ENCODE measurements at regions not wholly inside any gene's neighbourhood (a gene's known extent, or its start where the extent isn't known, plus 50 kb on each side); places are given as distances from the start of the nearest gene placed in this dataset.

DNA sequence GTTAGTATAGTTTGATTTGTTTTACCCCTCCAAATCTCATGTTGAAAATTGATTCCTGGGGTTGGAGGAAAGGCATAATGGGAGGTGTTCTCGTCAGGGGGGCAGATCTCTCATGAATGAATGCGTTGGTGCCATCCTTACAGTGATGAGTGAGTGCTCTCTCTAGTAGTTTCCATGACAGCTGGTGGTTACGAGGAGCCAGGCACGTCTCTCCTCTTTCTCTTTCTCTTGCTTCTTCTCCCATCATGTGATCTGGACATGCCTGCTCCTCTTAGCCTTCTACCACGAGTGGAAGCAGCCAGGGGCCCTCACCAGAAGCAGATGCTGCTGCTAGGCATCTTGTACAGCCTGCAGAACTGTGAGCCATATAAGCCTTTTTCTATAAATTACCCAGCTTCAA, 454.1 kb downstream of the EFNA5 start:
- DNase-seq (ENCODE audit: low read depth) = no peak

DNA sequence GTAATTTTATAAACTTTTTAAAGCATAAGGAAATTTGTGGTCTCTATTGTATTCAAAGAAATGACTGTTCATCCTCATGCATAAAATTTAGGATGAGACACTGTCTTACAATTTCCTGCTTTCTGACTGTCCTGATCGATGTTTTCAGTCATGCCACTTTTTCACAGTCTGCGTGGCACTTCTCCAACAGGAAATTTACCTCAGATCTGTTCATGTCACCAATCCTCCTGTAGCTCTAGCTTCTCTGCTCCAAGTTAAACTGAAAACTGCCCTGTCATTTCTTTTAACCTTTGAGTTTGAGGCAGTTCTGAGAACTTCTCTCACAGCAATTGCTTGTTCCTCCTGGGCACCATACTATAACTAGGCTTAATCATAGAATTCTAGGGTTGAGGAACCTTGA, 455.1 kb downstream of the EFNA5 start:
- no peak for DNase-seq (ENCODE audit: low read depth)

DNA sequence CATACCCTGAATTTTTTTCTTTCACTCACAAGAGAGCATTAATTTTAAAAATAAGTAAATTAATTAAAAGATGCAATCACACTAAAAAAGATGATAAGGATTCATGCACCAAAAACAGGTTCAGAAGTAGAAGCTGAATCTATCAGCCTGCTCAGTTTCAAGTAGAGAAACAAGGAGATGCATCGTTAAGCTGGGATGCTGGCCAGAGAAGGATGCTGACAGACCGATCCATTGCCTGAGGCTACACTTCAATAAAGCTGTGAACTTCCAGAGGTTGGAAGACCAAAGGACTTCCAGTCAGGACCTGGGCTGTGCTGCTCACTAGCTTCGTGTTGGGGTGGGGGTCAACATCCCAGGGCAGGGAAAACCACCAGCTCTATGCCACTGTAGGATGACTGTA, 457.7 kb downstream of the EFNA5 start:
- DNase-seq (ENCODE audit: low read depth) = no peak

DNA sequence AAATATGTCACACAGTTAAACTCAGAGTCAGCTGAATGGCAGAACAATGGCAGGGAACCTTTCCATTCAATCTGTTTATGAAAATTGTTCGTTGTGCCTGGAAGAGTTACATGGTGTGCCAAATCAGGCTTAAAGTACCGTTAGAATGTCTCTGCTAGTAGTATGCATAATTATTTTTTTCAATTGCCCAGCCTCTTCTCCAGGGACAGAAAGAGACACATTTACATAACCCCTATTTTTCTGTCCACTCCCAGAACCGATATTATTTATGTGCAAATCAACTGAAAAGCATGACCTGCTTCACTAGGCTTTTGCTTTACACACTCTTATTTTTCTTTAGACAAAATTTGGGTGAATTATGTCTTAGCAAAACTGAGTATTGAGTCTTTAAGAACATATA, 459.1 kb downstream of the EFNA5 start:
- DNase-seq (ENCODE audit: low read depth) = no peak

DNA sequence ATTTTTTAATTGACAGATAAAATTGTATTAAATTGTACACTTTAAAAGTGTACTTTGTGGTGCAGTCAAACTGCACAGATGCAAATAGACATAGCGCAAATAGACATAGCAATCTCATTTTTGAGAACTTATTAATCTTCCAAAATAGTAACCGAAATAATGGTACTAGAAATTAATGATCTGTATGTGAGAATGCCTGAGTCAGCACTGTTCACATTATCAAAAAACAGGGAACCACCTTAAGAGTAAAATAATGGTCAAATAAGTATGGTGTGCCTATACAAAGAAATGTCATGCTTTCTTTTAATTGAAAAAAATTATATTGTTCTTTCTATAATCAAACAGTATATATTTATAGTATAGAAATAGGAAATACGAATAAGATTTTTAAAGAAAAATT, 461.9 kb downstream of the EFNA5 start:
- DNase-seq (ENCODE audit: low read depth) = no peak

DNA sequence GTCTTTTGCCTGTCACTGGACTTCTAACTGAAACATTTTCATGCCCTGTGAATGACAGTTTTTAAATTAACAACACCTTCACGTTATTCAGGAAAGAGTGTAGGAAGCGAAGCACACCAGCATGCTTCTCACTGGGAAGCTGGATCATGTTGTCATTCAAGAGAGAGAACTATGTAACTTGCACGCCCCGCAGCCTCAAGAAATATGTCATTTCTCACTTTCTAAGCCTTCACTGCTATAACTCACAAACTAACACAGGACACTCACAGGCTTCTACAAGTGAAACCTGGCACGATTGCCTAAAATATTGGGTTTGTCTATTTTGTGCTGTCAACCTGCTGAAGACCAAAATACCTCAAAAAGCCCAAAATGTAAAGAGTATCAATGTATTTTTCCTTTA, 466.3 kb downstream of the EFNA5 start:
- no peak for DNase-seq (ENCODE audit: low read depth)

DNA sequence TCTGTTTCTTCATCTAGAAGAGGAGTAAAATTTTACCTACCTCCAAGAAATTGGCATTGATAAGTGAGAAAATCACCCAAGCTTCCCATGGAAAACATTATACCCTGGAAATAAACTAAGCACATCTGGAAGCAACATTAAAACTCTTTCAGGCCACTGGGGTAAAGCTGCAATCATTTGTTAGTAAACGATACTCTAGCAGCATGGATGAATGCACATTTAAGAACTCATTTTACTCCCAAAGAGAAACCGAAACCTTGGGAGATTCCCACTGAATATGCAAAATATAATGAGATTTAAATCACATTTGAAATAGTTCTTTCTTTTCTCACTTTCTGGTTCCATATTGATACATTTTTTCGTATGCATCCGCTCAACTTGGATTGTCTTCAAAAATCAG, 467.5 kb downstream of the EFNA5 start:
- DNase-seq (ENCODE audit: low read depth) = no peak

DNA sequence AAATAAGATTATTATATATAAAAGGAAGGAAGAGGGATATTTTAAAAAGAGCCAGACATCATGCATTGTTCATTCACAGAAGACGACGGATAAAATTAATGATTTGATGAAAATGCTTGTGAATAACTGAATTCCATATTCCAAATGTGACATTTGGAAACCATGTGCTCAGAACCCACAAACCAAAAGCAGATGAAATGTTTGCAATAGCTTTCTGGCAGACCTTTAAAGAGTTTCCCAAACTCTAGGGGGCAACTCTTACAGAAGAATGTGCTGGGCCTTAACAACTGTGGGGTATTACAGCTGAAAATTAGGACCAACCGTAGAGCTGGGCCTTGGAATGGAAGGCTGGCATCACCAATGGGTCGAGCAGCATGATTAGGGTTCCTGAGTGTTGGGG, 471.0 kb downstream of the EFNA5 start:
- DNase-seq (ENCODE audit: low read depth) = no peak

DNA sequence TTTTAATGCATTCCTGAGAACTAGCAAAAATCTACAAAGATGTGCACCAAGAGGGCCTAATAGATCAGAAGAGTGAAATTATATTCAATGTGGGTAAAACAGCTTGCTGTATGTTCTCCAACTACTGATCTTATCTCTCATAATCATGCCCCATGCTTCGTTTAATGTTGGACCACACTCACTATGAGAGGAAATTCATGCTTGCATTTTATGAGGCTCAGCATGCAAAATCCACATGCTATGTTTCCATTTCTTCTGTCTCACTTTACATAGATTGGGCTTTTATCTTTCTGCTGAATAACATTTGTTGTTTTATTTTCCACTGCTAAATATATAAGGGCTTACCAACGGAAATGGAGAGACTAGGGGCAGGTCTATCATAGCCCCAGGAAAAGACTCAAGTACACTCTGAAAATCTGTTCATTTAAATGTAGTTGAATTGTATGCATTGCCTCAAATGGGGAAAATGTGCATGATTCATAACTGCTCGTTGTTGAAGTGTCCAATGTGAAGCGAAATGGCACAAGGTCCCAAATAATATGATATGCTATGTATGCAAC, 474.2 kb downstream of the EFNA5 start:
- no peak for DNase-seq (ENCODE audit: low read depth)

DNA sequence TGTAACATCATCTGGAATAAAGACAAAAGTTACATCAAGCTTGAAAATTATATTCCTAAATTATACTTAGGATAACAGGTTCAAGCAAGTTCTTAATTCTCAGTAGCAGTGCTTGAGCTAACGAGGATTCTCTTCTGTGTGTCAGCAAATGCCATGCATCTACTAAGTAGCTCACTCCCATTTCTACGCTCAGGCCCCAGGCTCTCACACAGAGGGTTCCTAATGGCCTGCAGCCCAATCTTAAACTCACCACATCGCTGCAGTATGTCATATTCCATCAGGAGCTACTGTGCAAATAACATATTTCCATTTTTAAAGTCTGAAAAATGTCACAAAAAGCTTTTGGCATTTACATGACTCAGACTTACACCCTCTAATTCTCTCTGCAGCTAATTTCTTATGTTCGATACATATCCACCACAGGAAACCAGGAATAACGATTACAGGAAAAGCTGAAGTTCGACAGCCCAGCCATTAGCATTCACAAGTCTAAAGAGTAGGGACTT, 474.8 kb downstream of the EFNA5 start:
- DNase-seq (ENCODE audit: low read depth) = no peak

DNA sequence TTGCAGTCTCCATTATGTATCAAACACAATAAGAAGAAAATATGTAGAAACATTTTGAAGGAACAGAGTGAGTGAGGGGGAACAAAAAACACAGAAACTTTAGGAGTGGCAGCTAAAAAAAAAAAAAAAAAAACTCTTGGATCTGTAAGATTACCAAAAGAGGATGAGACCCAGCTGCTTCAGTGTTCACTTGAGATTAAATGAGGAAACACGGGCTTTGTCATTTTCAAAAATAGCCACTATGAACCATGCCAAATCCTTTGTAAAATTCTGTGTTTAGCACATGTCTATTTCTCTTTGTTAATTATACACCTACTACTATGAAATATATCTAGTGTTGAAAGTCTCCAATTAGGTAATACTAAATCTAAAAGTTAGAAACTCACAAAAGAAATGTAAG, 485.9 kb downstream of the EFNA5 start:
- no peak for DNase-seq (ENCODE audit: low read depth)

DNA sequence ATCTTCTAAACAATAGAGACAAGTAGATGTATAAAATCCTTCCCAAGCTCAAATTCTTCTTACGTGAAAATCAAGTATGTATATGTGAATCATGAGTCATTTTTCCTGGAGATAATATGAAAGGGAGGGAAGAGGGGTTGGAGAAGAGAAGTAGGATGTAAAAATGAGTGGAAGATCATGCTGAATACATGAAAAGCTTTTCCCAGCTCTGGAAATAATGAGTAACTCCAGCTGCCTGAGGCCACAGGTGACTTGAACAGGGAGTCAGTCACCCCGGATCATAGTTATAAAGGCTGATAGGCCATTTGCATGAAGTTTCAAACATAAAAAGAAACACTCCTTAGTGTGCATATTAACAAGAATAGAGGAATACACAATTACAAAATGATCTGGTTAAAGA, 486.7 kb downstream of the EFNA5 start:
- DNase-seq (ENCODE audit: low read depth) = no peak

DNA sequence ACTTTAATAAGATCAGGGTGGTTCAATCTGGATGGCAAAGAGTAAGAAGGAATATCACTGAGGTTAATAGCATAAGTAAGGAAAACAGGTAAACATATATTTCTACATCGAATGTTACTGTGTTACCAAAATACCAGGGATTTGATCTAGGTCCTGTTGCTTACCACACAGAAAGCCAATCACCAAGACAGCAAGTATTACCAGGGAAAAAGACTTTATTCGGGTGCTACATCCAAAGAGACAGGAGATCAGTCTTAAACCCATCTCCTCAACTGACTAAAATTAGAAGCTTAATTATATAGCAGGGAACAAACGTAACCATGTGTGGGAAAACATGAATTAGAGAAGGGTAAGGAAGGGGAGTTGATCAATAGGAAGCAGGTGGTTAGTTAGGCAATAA, 500.1 kb downstream of the EFNA5 start:
- DNase-seq (ENCODE audit: low read depth) = no peak

DNA sequence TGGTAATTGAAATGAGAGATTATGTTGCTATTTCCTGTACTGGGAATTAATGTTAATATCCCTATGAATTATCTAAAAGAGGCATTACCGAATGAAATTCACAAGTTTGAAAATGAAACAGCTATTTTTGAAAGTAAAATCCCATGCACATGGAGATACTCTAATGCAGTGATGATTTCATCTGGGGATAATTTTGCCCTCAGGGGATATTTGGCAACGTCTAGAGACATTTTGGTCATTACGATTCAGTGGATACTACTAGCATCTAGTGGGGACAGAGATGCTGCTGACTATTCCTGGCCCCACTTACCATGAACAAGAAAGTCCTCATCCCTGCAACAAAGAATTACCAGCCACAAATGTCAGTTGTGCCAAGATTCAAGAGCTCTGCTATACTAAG, 500.9 kb downstream of the EFNA5 start:
- DNase-seq (ENCODE audit: low read depth) = no peak

DNA sequence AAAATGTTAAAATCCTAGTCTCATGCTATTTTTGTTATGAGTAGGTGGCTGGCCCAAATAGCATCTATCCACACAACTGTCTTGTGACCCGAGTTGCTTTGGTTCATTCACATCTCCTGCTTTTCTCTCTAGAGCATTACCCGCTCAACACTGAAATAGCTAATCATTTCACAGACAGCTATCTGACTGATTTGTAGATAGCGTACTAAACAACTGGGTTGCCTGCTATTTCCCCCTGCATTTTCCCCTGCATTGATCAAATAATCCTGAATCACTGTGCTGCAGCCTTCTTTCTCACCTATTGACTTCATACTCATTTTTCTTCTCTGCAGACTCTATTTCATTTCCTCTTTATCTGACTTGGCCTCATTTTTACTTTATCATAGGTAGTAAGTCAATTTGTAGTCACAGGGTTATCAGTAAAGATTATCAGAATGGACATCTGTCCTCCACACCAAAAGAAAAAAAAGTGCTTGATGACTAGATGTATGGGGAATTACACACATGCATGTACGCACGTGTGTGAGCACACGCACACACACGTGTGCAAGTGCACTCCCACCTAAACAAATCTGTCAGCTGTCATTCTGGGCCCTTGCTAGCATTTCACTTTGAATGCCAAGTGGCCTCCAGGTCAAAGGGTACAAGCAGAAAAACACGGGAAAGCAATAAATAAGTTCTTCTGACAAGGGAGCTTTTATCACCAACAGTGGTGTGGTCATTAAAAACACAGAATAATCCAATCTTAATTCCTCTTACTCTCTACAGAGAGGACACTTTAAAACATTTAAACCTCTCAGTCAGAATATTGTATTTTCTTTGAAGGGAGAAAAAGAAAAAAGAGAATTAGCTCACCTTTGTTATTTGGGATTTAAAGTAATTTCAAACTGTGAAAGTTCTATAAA, 501.6 kb downstream of the EFNA5 start:
- no peak for DNase-seq (ENCODE audit: low read depth)

DNA sequence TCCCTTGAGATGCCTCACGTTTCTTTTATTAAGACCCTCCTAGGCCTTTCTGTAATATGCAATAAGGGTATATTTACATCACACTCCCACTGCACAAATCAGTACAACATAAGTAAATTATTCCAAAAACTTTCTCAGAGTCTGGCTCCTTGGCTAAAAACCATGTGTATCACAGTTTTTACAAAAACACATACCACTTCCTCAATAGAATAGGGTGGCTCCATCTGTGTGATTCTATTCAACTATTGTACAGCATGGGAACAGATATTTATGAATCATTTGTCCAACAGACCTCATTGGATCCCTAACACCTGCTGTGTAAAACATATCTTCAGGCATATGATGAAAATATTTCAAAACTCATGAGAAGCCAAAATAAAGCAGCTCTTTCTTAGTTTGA, 502.7 kb downstream of the EFNA5 start:
- DNase-seq (ENCODE audit: low read depth) = no peak

DNA sequence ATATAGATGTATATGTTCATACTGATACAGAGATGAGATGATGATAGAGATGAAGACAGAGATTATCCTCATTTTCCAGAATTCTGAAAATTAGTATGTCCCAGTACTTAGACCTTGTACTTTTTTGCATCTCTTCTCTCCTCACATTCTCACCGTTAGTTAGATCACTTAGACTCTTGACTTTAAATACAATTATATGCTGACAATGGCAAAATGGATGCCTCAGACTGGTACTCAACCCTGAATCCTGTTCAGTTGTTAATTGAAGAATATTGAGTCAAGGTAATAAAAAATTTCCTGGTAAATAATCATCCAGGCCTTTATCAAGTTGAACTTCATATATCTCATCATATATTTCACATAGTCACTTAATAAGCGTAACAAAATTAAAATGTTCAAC, 505.4 kb downstream of the EFNA5 start:
- no peak for DNase-seq (ENCODE audit: low read depth)

DNA sequence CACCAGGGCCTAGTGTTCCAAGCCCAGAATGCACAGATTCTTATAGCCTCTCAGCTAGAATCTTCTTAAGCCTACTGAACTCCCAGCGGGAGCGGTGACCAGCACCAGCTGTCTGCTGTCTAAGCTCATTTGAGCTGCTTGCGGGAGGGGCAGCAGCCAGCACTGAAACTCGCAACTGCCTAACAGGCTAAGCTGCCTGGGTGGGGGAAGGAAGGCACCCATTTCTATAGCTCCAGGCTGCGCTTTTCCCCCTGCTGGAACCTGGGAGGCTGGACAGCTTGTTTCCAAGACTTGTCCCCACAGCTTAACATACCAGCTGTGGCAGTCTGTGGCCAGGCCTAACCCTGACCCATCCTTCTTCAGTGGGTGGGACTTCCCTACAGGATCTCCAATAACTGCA, 512.9 kb downstream of the EFNA5 start:
- DNase-seq (ENCODE audit: low read depth) = no peak

DNA sequence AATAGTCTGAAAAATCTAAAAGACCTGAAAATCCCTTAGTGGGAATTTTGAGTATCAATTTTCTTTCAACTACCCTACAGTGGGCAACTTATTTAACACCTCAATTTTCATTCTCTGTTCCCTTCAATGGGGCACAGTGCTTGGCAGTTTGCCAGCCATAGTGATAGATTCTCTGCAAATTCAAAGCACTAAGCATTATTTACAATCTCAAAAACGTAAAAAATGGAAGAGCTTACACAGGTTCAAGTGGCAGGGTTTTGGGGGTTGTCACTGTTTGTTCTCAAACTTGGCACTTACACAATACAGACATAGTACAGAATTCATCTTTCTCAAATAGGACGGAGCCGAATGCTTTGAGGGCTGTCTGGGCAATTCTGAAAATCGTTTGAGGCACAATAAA, 515.0 kb downstream of the EFNA5 start:
- DNase-seq (ENCODE audit: low read depth) = no peak

DNA sequence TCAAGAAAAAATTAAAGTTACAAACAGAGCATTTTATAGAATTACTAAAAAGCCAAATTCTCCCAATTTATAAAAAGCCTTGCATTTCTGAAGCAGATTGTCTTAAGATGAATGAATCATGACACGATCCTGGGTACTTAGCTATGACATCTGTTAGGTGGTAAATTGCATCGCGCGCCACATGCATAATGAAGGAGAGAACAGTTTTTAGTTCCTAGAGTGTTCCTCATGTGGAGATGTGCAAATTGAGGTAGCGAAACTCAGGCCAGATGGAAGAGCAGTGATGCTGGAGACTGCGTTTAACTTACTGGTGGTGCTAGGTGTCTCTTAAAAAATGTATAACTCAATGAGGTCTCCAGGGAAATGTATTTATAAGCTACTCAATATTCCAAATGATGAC, 516.1 kb downstream of the EFNA5 start:
- DNase-seq (ENCODE audit: low read depth) = no peak

DNA sequence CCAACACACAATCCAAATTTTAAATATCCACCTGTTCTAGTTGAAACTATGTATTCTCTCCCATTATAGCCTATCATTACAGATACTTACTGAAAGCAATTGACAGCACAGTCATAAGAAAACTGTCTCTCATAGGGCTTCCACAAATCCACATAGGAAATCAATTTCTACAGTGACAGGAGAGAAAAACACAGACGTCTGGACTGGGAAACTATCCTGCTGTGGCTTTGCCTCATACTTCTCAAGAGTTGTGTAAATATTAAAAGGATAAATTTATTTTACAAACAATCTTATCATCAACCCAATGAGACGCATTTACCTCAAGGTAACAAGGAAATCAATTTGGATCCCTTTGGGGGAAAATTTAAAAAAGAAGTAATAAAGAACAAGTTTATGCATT, 517.5 kb downstream of the EFNA5 start:
- no peak for DNase-seq (ENCODE audit: low read depth)

DNA sequence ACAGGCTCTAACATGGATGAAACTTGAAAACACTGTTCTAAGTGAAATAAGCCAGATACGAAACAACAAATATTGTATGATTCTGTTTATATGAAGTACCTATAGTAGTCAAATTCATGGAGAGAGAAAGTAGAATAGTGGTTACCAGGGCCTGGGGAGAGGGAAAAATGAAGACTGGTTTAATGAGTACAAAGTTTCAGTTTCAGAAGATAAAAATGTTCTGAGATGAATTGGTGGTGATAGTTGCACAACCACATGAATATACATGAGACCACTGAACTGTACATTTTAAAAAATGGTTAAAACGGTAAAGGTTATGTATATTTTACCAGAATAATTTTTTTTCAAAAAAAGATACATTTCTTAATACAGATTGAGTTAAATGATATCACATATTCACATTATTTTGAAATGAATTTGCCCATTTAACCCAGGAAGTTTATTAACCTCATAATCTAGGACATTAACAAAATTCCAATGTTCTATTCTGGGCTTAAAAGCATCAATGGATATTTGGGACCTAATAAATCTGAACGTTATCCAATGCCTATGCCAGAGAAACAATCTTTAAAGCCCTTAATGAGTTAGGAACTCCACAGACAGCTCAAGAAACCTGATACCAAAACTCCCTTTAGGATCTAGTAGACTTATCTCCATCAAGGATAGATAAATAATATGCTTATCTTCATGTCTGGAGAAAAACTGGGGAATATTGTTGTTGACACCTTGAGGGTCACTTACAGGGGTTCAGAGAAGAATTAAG, 521.3 kb downstream of the EFNA5 start:
- no peak for DNase-seq (ENCODE audit: low read depth)

DNA sequence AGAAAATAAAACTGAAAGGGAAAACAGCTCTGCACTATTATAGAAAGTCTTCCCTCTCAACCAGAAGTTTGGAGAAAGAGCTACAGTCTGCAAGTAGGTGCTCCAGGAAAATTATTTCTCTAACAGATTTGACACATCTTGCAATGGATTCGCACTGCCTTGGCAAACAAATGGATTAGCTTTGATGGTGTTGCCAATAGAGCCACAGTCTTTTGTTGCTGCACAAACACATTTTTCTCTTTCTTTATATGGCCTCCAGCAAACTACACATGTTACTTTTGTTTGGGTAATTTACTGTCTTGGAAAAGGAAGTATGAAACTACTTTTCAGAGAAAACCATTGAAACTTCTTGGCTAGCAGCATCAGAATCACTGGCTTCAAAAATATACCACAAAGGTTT, 523.1 kb downstream of the EFNA5 start:
- DNase-seq (ENCODE audit: low read depth) = no peak
